ENCODE measurements at regions not wholly inside any gene's neighbourhood (a gene's known extent, or its start where the extent isn't known, plus 50 kb on each side); places are given as distances from the start of the nearest gene placed in this dataset.

DNA sequence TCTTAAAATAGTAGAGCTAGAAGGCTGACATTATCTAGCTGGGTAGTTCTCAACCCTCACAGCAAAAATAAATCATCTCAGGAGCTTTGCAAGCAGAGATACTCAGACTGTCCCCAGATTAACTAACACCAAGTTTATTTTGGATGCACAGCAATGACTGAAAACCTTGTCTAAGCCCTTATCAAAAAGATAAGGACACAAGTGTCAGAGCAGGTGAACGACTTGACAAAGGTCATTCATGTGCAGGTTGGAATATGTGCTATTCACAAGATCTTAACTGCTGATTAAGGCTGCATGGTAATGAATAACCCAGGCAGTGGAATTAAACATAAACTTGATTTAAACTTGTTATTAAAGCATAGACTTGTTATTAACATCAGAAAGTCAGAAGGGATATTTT lies 246.6 kb downstream of the BTG1 start:
- TF ChIP-seq POLR2AphosphoS5 (IDR thresholded peaks at IDR 0.05; ENCODE audit: low read depth, low read length): no peak
- no peak for TF ChIP-seq POLR2A (IDR thresholded peaks at IDR 0.05; ENCODE audit: low read depth, low read length)
- no peak for TF ChIP-seq TAF1 (IDR thresholded peaks at IDR 0.05; ENCODE audit: low read depth, low read length)
- TF ChIP-seq SPI1 (IDR thresholded peaks at IDR 0.05; ENCODE audit: low read depth, low read length): no peak
- no peak for TF ChIP-seq POU2F2 (IDR thresholded peaks at IDR 0.05; ENCODE audit: low read depth, low read length)

All from GM12891 (cell line).